Neutrophil (primary cell): ENCODE measurements at regions not wholly inside any gene's neighbourhood (a gene's known extent, or its start where the extent isn't known, plus 50 kb on each side); places are given as distances from the start of the nearest gene placed in this dataset.

Experiments
- H3K27ac ChIP-seq: fragments of 200-600 bp; sonication (generic); 2 replicates; pipeline ENCODE4 v1.5.1; 2016; ENCODE audit warnings: mild to moderate bottlenecking, moderate library complexity
- H3K27me3 ChIP-seq: fragments of 200-600 bp; sonication (generic); 2 replicates; pipeline ENCODE4 v1.6.0; 2016; ENCODE audit warnings: mild to moderate bottlenecking
- H3K36me3 ChIP-seq: fragments of 200-600 bp; sonication (generic); 2 replicates; pipeline ENCODE4 v1.5.1; 2017
- H3K4me1 ChIP-seq, 2 experiments: fragments of 200-600 bp in 1 of 2; sonication (generic) in 1 of 2; 1 replicate in 1 of 2; 2 replicates in 1 of 2; pipeline versions ENCODE4 v1.5.1 to v1.6.1; 2013 to 2016; ENCODE audit warnings: low read depth in 1 of 2, low read length in 1 of 2, mild to moderate bottlenecking in 1 of 2, moderate library complexity in 1 of 2; ENCODE audit not compliant: control insufficient read depth in 1 of 2, insufficient read depth in 1 of 2
- H3K4me3 ChIP-seq, 2 experiments: fragments of 200-600 bp in 1 of 2; sonication (generic) in 1 of 2; 1 replicate in 1 of 2; 2 replicates in 1 of 2; pipeline ENCODE4 v1.5.1; 2013 to 2016; ENCODE audit warnings: low read depth in 1 of 2, low read length in 1 of 2, mild to moderate bottlenecking in 1 of 2, moderate library complexity in 1 of 2
- H3K9me3 ChIP-seq: fragments of 200-600 bp; sonication (generic); 2 replicates; pipeline ENCODE4 v1.5.1; 2016
- TF ChIP-seq, protein P1 (sequence below): fragments of 200-600 bp; sonication (generic); IDR thresholded peaks from 2 replicates; pipeline ENCODE4 v1.5.1; 2016; ENCODE audit warnings: antibody characterized with exemption

DNA sequence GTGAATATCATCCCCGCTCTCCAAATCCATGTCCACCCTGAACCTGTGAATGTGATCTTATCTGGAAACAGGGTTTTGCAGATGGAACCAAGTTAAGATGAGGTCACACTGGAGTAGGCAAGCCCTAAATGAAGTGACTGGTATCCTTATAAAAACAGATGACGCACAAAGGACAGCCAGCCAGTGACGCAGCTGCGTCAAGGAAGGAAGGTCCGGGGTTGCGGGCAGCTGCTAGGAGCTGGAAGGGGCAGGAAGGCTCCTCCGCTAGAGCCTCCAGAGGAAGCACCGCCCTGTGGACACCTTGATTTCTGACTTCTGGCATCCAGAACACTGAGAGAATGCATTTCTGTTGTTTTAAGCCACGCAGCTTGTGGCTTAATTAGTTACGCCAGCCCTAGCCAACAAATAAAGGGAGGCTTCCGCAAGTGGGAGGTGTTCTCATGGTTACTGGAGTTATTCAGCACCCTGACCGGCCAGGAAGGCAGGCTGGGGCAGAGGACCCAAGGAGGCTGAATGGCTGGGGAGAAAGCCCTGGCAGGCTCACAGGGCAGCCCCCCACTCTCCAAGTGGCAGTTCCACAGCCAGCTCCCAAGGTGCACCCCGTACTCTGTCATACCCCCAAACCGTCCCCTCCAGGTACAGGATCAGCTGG is 127.6 kb upstream of the NCOR2 start:
- TF ChIP-seq, protein P1, sequence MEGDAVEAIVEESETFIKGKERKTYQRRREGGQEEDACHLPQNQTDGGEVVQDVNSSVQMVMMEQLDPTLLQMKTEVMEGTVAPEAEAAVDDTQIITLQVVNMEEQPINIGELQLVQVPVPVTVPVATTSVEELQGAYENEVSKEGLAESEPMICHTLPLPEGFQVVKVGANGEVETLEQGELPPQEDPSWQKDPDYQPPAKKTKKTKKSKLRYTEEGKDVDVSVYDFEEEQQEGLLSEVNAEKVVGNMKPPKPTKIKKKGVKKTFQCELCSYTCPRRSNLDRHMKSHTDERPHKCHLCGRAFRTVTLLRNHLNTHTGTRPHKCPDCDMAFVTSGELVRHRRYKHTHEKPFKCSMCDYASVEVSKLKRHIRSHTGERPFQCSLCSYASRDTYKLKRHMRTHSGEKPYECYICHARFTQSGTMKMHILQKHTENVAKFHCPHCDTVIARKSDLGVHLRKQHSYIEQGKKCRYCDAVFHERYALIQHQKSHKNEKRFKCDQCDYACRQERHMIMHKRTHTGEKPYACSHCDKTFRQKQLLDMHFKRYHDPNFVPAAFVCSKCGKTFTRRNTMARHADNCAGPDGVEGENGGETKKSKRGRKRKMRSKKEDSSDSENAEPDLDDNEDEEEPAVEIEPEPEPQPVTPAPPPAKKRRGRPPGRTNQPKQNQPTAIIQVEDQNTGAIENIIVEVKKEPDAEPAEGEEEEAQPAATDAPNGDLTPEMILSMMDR, result no peak
- Histone ChIP-seq H3K36me3 (no peaks in the 10 kb centered on the region), H3K27ac (no peak overlapping the region), H3K4me1 (peaks cover 0 to 19% of the 10 kb centered on the region in 2 experiments), H3K9me3 (peaks cover 4% of the 10 kb centered on the region), H3K27me3 (peaks cover 54% of the 10 kb centered on the region), H3K4me3 (no peak overlapping the region)

- H3K36me3 ChIP-seq, result no peaks in the 10 kb centered on the region
- peaks cover 0 to 19% of the 10 kb centered on the region in 2 experiments for H3K4me1 ChIP-seq
- H3K27ac ChIP-seq, result no peak overlapping the region
- no peak overlapping the region for H3K4me3 ChIP-seq
- peaks cover 4% of the 10 kb centered on the region for H3K9me3 ChIP-seq
- TF ChIP-seq, protein P1, result no peak
- H3K27me3 ChIP-seq, result peaks cover 47% of the 10 kb centered on the region
Observed at GRCh38 chr12:124694250-124694649, 126.8 kb upstream of the NCOR2 start.

DNA sequence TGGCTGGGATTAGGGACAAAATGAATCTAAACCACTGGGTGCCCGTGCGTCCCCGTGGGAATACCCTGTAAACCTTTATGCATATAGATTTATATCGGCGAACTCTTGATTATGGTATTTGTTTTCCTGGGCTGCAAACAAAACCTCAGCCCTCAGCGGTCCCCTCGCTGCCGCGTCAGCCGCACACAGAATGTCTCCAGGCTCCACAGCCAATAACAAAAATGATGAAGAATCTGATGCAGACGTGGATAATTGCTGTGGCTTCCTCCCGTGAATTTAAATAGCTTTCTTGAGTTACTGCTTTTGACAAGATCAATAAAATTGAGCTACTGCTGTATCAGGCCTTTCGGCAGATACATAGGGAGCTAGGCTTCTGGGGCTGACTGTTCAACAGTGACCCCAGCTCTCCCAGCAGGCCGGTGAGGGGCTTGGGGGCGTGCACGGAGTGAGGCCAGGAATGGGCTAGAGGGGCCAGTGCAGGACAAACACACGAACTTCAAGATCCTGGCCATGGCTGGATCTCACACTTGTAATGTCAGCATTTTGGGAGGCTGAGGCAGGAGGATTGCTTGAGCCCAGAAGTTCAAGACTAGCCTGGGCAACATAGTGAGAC is 125.8 kb upstream of the NCOR2 start:
- Histone ChIP-seq H3K9me3 (peaks cover 4% of the 10 kb centered on the region), H3K36me3 (no peaks in the 10 kb centered on the region), H3K4me3 (no peak overlapping the region), H3K4me1 (peaks cover 0 to 19% of the 10 kb centered on the region in 2 experiments), H3K27ac (no peak overlapping the region), H3K27me3 (peaks cover 42% of the 10 kb centered on the region)
- TF ChIP-seq, protein P1, result no peak

DNA sequence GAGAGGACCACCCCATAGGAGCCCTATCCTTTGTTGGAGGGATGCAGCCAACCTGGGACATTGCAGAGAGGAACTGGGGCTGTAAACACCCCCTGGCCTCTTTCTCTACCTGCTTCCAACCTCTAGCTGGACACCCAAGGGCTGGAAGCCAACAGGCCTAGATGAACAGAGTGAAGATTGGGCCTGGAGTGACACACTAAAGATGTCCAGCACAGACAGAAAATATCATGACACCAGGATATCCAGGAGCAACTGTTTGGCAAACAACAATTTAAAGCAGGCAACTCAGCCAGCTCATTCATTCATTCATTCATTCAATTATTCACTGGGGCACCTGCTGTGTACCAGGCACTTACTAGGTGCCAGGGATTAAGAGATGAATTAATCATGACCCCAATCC is 125.0 kb upstream of the NCOR2 start:
- TF ChIP-seq, protein P1, result no peak
- peaks cover 42% of the 10 kb centered on the region for H3K27me3 ChIP-seq

GRCh38 chr12:124691429-124691828 is 124.0 kb upstream of the NCOR2 start:
- Histone ChIP-seq H3K27me3 (peaks cover 42% of the 10 kb centered on the region), H3K27ac (no peak overlapping the region), H3K4me3 (no peak overlapping the region), H3K4me1 (peaks cover 0 to 19% of the 10 kb centered on the region in 2 experiments), H3K36me3 (no peaks in the 10 kb centered on the region), H3K9me3 (peaks cover 4% of the 10 kb centered on the region)
- TF ChIP-seq, protein P1, result no peak

More for the DNA sequence above, 125.0 kb upstream of the NCOR2 start:
- no peaks in the 10 kb centered on the region for H3K36me3 ChIP-seq
- peaks cover 0 to 19% of the 10 kb centered on the region in 2 experiments for H3K4me1 ChIP-seq
- H3K27ac ChIP-seq, result no peak overlapping the region
- no peak overlapping the region for H3K4me3 ChIP-seq
- H3K9me3 ChIP-seq, result peaks cover 4% of the 10 kb centered on the region
